K562 (cell line): ENCODE measurements at regions not wholly inside any gene's neighbourhood (a gene's known extent, or its start where the extent isn't known, plus 50 kb on each side); places are given as distances from the start of the nearest gene placed in this dataset.

Experiments used
- CREB1 ChIP-seq, 2 experiments: sonication (generic) in 1 of 2; formaldehyde crosslinking in 1 of 2; IDR thresholded peaks; 2 replicates each; pipeline versions ENCODE4 v1.6.1 to v1.8.0; 2012 to 2022; ENCODE audit warnings: inconsistent platforms in 1 of 2, mild to moderate bottlenecking in 1 of 2, missing genetic modification reagents in 1 of 2, moderate library complexity in 1 of 2
- ELF1 ChIP-seq: fragments of 200-800 bp; sonication (Bioruptor generic); IDR thresholded peaks from 2 replicates; pipeline ENCODE4 v1.6.1; 2016; ENCODE audit warnings: missing genetic modification characterization, missing compliant biosample characterization
- FOXA1 ChIP-seq: fragments of 450-650 bp; IDR thresholded peaks from 2 replicates; pipeline ENCODE4 v1.6.1; 2016; ENCODE audit warnings: mild to moderate bottlenecking, borderline replicate concordance
- FOXK1 ChIP-seq: sonication (generic); formaldehyde crosslinking; IDR thresholded peaks from 2 replicates; pipeline ENCODE4 v1.8.0; 2022; ENCODE audit warnings: missing genetic modification reagents, mild to moderate bottlenecking, borderline replicate concordance
- HMG20A ChIP-seq: fragments of 450-650 bp; formaldehyde crosslinking; conservative IDR thresholded peaks from 2 replicates; pipeline ENCODE4 v1.4.0; 2020; ENCODE audit warnings: mild to moderate bottlenecking, mixed read lengths
- JUND ChIP-seq, 2 experiments: IDR thresholded peaks; 2 replicates in 1 of 2; 3 replicates in 1 of 2; pipeline ENCODE4 v1.6.1; 2011; ENCODE audit warnings: borderline replicate concordance in 2 of 2, low read depth in 2 of 2, low read length in 2 of 2, improper control_type of control experiment in 1 of 2, missing biosample characterization in 1 of 2, missing genetic modification characterization in 1 of 2, missing genetic modification reagents in 1 of 2
- KLF13 ChIP-seq: fragments of 450-650 bp; IDR thresholded peaks from 2 replicates; pipeline ENCODE4 v1.6.1; 2016; ENCODE audit warnings: missing genetic modification characterization, low read depth, mild to moderate bottlenecking, missing compliant biosample characterization, moderate library complexity, borderline replicate concordance
- PBX2 ChIP-seq, 2 experiments: IDR thresholded peaks in 1 of 2; conservative IDR thresholded peaks in 1 of 2; 2 replicates each; pipeline ENCODE4 v1.6.1; 2016; ENCODE audit warnings: low read depth in 2 of 2, mild to moderate bottlenecking in 1 of 2, missing compliant biosample characterization in 1 of 2, missing genetic modification characterization in 1 of 2, moderate library complexity in 1 of 2
- POLR2H ChIP-seq: IDR thresholded peaks from 2 replicates; pipeline ENCODE4 v1.6.1; 2016; ENCODE audit warnings: missing genetic modification characterization, low read depth, mild to moderate bottlenecking, control low read depth, missing compliant biosample characterization, moderate library complexity
- POLR3G ChIP-seq: IDR thresholded peaks from 2 replicates; pipeline ENCODE4 v1.6.1; 2011; ENCODE audit not compliant: insufficient read length, insufficient replicate concordance; ENCODE audit errors: extremely low read depth
- SP1 ChIP-seq: sonication (generic); formaldehyde crosslinking; IDR thresholded peaks from 2 replicates; pipeline ENCODE4 v1.8.1; 2022; ENCODE audit warnings: mild to moderate bottlenecking, missing genetic modification reagents
- SREBF1 ChIP-seq: fragments of 150-350 bp; IDR thresholded peaks from 2 replicates; pipeline ENCODE4 v1.6.1; 2014; ENCODE audit warnings: antibody characterized with exemption, low read depth, low read length, borderline replicate concordance
- TRIM24 ChIP-seq, 2 experiments: fragments of 450-650 bp; IDR thresholded peaks; 2 replicates each; pipeline ENCODE4 v1.6.1; 2016
- TSC22D4 ChIP-seq: fragments of 450-650 bp; IDR thresholded peaks from 2 replicates; pipeline ENCODE4 v1.6.1; 2016; ENCODE audit warnings: missing genetic modification characterization, missing biosample characterization, control low read depth
- ZNF24 ChIP-seq: fragments of 450-650 bp; IDR thresholded peaks from 2 replicates; pipeline ENCODE4 v1.6.1; 2016
- ZNF57 ChIP-seq: fragments of 450-650 bp; formaldehyde crosslinking; IDR thresholded peaks from 2 replicates; pipeline ENCODE4 v1.4.0; 2020; ENCODE audit warnings: mild to moderate bottlenecking, moderate library complexity
- ZNF695 ChIP-seq: fragments of 450-650 bp; formaldehyde crosslinking; IDR thresholded peaks from 2 replicates; pipeline ENCODE4 v1.4.0; 2020; ENCODE audit warnings: mild to moderate bottlenecking, moderate library complexity
- ZSCAN29 ChIP-seq: fragments of 450-650 bp; IDR thresholded peaks from 2 replicates; pipeline ENCODE4 v1.6.1; 2017
- TF ChIP-seq, protein P1 (sequence below): sonication (generic); formaldehyde crosslinking; IDR thresholded peaks from 2 replicates; pipeline ENCODE4 v1.5.0; 2020; ENCODE audit warnings: missing genetic modification reagents
- TF ChIP-seq, protein P2 (sequence below), 2 experiments: fragments of 450-650 bp in 1 of 2; sonication (generic) in 1 of 2; formaldehyde crosslinking in 1 of 2; IDR thresholded peaks in 1 of 2; conservative IDR thresholded peaks in 1 of 2; 2 replicates each; pipeline versions ENCODE4 v1.6.1 to v1.8.1; 2016 to 2023; ENCODE audit warnings: mild to moderate bottlenecking in 2 of 2, moderate library complexity in 2 of 2, inconsistent platforms in 1 of 2, missing genetic modification reagents in 1 of 2
- TF ChIP-seq, protein P3 (sequence below): conservative IDR thresholded peaks from 2 replicates; pipeline ENCODE4 v1.6.1; 2011; ENCODE audit warnings: low read depth, mild to moderate bottlenecking, low read length; ENCODE audit not compliant: control insufficient read depth

GRCh38 chr17:33908363-33909064 is 346.6 kb upstream of the CCL2 start (continued):
- TF ChIP-seq ZNF57 (CRISPR knock-in tag): no peak
- no peak for TF ChIP-seq ZNF24
- TF ChIP-seq TRIM24 (IDR thresholded peaks at IDR 0.05): peak; percentile 7 to 66; a peak in 2 of 4 replicates
- no peak for TF ChIP-seq KLF13 (tag)
- TF ChIP-seq POLR3G: no peak
- TF ChIP-seq POLR2H (tag): peak; percentile 36; the same call in 1 of the 2 replicates
- TF ChIP-seq HMG20A: peak; percentile 71; the same call in 1 of the 2 replicates
- no peak for TF ChIP-seq ZSCAN29
- no peak for TF ChIP-seq FOXA1
- TF ChIP-seq, protein P1, sequence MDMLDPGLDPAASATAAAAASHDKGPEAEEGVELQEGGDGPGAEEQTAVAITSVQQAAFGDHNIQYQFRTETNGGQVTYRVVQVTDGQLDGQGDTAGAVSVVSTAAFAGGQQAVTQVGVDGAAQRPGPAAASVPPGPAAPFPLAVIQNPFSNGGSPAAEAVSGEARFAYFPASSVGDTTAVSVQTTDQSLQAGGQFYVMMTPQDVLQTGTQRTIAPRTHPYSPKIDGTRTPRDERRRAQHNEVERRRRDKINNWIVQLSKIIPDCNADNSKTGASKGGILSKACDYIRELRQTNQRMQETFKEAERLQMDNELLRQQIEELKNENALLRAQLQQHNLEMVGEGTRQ: no peak
- TF ChIP-seq TSC22D4: no peak
- no peak for TF ChIP-seq SREBF1
- peak; percentile 71 for TF ChIP-seq JUND (IDR thresholded peaks at IDR 0.05; ENCODE audit: borderline replicate concordance, low read depth, low read length)
- peak; percentile 95; the same call in 2 of the 3 replicates for TF ChIP-seq JUND (tag; IDR thresholded peaks at IDR 0.05; ENCODE audit: borderline replicate concordance, low read depth, low read length)
- no peak for TF ChIP-seq SP1 (CRISPR knock-in tag)
- TF ChIP-seq, protein P2, sequence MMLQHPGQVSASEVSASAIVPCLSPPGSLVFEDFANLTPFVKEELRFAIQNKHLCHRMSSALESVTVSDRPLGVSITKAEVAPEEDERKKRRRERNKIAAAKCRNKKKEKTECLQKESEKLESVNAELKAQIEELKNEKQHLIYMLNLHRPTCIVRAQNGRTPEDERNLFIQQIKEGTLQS (IDR thresholded peaks at IDR 0.05): no peak; the same call in 1 of the 2 replicates
- TF ChIP-seq, protein P2 (CRISPR knock-in tag; conservative IDR thresholded peaks at IDR 0.05): no peak
- TF ChIP-seq, protein P3, sequence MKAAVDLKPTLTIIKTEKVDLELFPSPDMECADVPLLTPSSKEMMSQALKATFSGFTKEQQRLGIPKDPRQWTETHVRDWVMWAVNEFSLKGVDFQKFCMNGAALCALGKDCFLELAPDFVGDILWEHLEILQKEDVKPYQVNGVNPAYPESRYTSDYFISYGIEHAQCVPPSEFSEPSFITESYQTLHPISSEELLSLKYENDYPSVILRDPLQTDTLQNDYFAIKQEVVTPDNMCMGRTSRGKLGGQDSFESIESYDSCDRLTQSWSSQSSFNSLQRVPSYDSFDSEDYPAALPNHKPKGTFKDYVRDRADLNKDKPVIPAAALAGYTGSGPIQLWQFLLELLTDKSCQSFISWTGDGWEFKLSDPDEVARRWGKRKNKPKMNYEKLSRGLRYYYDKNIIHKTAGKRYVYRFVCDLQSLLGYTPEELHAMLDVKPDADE: no peak
- peak; percentile 59 for TF ChIP-seq ELF1 (tag)
- no peak for TF ChIP-seq CREB1 (IDR thresholded peaks at IDR 0.05)
- TF ChIP-seq CREB1 (CRISPR knock-in tag; IDR thresholded peaks at IDR 0.05): no peak
- no peak for TF ChIP-seq PBX2 (CRISPR knock-in tag; IDR thresholded peaks at IDR 0.05; ENCODE audit: low read depth)
- peak; percentile 62 for TF ChIP-seq PBX2 (tag; conservative IDR thresholded peaks at IDR 0.05; ENCODE audit: low read depth)
- TF ChIP-seq ZNF695 (CRISPR knock-in tag): no peak
- no peak for TF ChIP-seq FOXK1 (CRISPR knock-in tag)
